Retinal pigment epithelial cell (primary cell): ENCODE measurements at regions not wholly inside any gene's neighbourhood (a gene's known extent, or its start where the extent isn't known, plus 50 kb on each side); places are given as distances from the start of the nearest gene placed in this dataset.

Experiments
- DNase-seq: peaks from one replicate; pipeline ENCODE4 v3.0.0-alpha.2; 2010; ENCODE audit warnings: low read depth
- H3K4me3 ChIP-seq: 2 replicates; pipeline ENCODE4 v1.5.1; 2011; ENCODE audit warnings: mild to moderate bottlenecking, low read length, control low read depth, moderate library complexity
- CTCF ChIP-seq: conservative IDR thresholded peaks from 2 replicates; pipeline ENCODE4 v1.5.1; 2011; ENCODE audit warnings: low read depth, low read length, control low read depth, inconsistent platforms

- H3K4me3 ChIP-seq = no peak overlapping the region
- no peak for DNase-seq
- TF ChIP-seq CTCF = no peak
Observed at GRCh38 chr6:88251301-88251700, 85.2 kb upstream of the CNR1 start.

GRCh38 chr6:88248709-88249321 lies 82.7 kb upstream of the CNR1 start:
- DNase-seq = no peak
- no peak overlapping the region for H3K4me3 ChIP-seq
- no peak for TF ChIP-seq CTCF

GRCh38 chr6:88246654-88247053 lies 80.5 kb upstream of the CNR1 start:
- no peak overlapping the region for H3K4me3 ChIP-seq
- no peak for TF ChIP-seq CTCF
- DNase-seq = no peak

GRCh38 chr6:88244721-88245120 lies 78.6 kb upstream of the CNR1 start:
- no peak for TF ChIP-seq CTCF
- no peak for DNase-seq
- no peak overlapping the region for H3K4me3 ChIP-seq

GRCh38 chr6:88238901-88239300 lies 72.8 kb upstream of the CNR1 start:
- H3K4me3 ChIP-seq = no peak overlapping the region
- DNase-seq = no peak
- TF ChIP-seq CTCF = no peak

GRCh38 chr6:88238065-88238464 lies 71.9 kb upstream of the CNR1 start:
- DNase-seq = no peak
- TF ChIP-seq CTCF = peak; percentile 66
- no peak overlapping the region for H3K4me3 ChIP-seq

- DNase-seq = no peak
- TF ChIP-seq CTCF = no peak
- no peak overlapping the region for H3K4me3 ChIP-seq
Observed at GRCh38 chr6:88236612-88237360, 70.6 kb upstream of the CNR1 start.
